GM23248 (cell line): ENCODE measurements at regions not wholly inside any gene's neighbourhood (a gene's known extent, or its start where the extent isn't known, plus 50 kb on each side); places are given as distances from the start of the nearest gene placed in this dataset.

Experiments used
- DNase-seq: peaks from one replicate; pipeline ENCODE4 v3.0.0-alpha.2; 2015
- H2AFZ ChIP-seq: fragments of 200-600 bp; sonication (generic); 2 replicates; pipeline ENCODE4 v1.6.1; 2016; ENCODE audit warnings: antibody characterized with exemption
- H3F3A ChIP-seq: fragments of 200-600 bp; sonication (generic); 2 replicates; pipeline ENCODE4 v1.6.1; 2016; ENCODE audit warnings: mild to moderate bottlenecking, antibody characterized with exemption, mixed run types; ENCODE audit not compliant: insufficient read depth
- H3K27ac ChIP-seq: fragments of 200-600 bp; sonication (generic); 2 replicates; pipeline ENCODE4 v1.5.1; 2016; ENCODE audit warnings: mild to moderate bottlenecking
- H3K27me3 ChIP-seq: fragments of 200-600 bp; sonication (generic); replicated peaks from 2 replicates; pipeline ENCODE4 v1.6.1; 2016; ENCODE audit warnings: mild to moderate bottlenecking; ENCODE audit not compliant: insufficient read depth
- H3K36me3 ChIP-seq: fragments of 200-600 bp; sonication (generic); 2 replicates; pipeline ENCODE4 v1.6.1; 2016; ENCODE audit warnings: low read depth, mild to moderate bottlenecking
- H3K4me1 ChIP-seq: fragments of 200-600 bp; sonication (generic); 2 replicates; pipeline ENCODE4 v1.6.1; 2016; ENCODE audit warnings: mild to moderate bottlenecking; ENCODE audit not compliant: insufficient read depth
- H3K4me2 ChIP-seq: fragments of 200-600 bp; sonication (generic); one replicate; pipeline ENCODE4 v1.6.1; 2016; ENCODE audit warnings: mild to moderate bottlenecking; ENCODE audit not compliant: unreplicated experiment
- H3K4me3 ChIP-seq: fragments of 200-600 bp; sonication (generic); 2 replicates; pipeline ENCODE4 v1.5.1; 2016; ENCODE audit warnings: mild to moderate bottlenecking
- H3K79me2 ChIP-seq: fragments of 200-600 bp; sonication (generic); 2 replicates; pipeline ENCODE4 v1.6.1; 2016; ENCODE audit warnings: mild to moderate bottlenecking; ENCODE audit not compliant: insufficient read depth
- H3K9ac ChIP-seq: fragments of 200-600 bp; sonication (generic); 2 replicates; pipeline ENCODE4 v1.6.1; 2016; ENCODE audit warnings: mild to moderate bottlenecking
- H3K9me2 ChIP-seq: fragments of 200-600 bp; sonication (generic); 2 replicates; pipeline ENCODE4 v1.6.1; 2016; ENCODE audit warnings: mixed run types, mild to moderate bottlenecking, moderate library complexity; ENCODE audit not compliant: insufficient read depth
- H3K9me3 ChIP-seq: fragments of 200-600 bp; sonication (generic); one replicate; pipeline ENCODE4 v1.6.1; 2017; ENCODE audit warnings: low read depth
- H4K20me1 ChIP-seq: fragments of 200-600 bp; sonication (generic); 2 replicates; pipeline ENCODE4 v1.6.0; 2016; ENCODE audit not compliant: insufficient read depth
- EZH2 ChIP-seq: fragments of 200-600 bp; sonication (generic); IDR thresholded peaks from 2 replicates; pipeline ENCODE4 v1.6.1; 2018; ENCODE audit warnings: antibody characterized with exemption, mild to moderate bottlenecking; ENCODE audit not compliant: insufficient read depth, poor library complexity, severe bottlenecking
- EZH2phosphoT487 ChIP-seq: fragments of 200-600 bp; sonication (generic); IDR thresholded peaks from 2 replicates; pipeline ENCODE4 v1.6.1; 2018; ENCODE audit warnings: antibody characterized with exemption, moderate library complexity, mild to moderate bottlenecking, low read depth; ENCODE audit not compliant: insufficient read depth
- WGBS, 2 experiments: methylation state at CpG; one replicate each; pipeline ENCODE4 v1.1.6; 2015 to 2017; ENCODE audit warnings: low lambda C conversion rate in 2 of 2, low coverage in 1 of 2; ENCODE audit errors: missing lambda C conversion rate in 2 of 2; 5-methylcytosine and 5-hydroxymethylcytosine counted together
- in situ Hi-C: fragments of 300-500 bp; cut with MboI; formaldehyde crosslinking; loops from 2 replicates; pipeline ENCODE4 v1.15.0; 2020

GRCh38 chr5:68722357-68722756, 371.5 kb upstream of the SLC30A5 start:
- Histone ChIP-seq H3K4me3 (no peak overlapping the region), H3F3A (no peaks in the 10 kb centered on the region), H2AFZ (no peak overlapping the region), H3K27ac (no peak overlapping the region), H3K9me3 (no peaks in the 10 kb centered on the region), H3K9me2 (no peaks in the 10 kb centered on the region), H3K79me2 (no peaks in the 10 kb centered on the region), H3K4me2 (no peak overlapping the region), H4K20me1 (no peaks in the 10 kb centered on the region), H3K4me1 (no peaks in the 10 kb centered on the region), H3K9ac (no peak overlapping the region), H3K27me3 (no peaks in the 10 kb centered on the region), H3K36me3 (no peaks in the 10 kb centered on the region)
- TF ChIP-seq EZH2phosphoT487 (no peak), EZH2 (no peak)
- WGBS, 2 experiments = 89 to 95% methylated on average over 7 of the region's 7 CpGs
- DNase-seq = no peak
- in situ Hi-C loops = no loop called here

DNA sequence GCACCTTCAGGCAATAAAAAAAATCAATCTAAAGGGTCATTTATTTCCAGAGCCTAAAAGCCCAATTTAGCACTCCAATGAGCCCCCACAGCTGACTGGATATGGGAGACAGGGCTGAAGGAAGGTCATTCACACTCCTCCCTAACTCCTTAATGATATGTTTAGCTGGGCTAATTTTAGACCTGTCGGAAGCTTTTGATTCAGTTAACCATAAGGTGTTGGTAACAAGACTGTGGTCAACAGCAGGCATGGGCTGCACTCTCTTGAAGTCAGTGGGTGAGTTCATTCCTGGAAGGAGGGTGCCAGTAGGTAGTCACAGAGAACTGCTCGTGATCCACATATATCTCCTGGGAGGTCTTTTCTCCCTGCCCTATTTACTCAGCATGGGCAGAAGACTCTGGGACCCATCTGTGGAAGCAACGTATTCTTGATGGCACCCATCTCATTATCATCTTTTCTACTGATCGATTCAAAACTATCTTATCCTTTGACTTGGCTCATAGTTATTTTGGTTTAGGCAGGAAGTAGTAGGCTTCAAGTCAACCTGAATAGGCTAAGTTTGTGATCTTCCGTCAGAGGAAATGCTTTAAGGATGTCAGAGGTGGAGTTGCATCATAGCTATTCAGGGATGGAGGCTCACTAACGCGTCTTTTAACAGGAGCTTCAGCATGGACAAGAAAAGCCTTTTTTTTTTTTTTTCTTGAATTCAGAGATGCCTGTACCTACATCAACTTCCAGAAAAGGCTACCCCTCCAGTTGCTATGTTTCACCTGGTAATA, 367.7 kb upstream of the SLC30A5 start:
- H3K79me2 ChIP-seq = no peaks in the 10 kb centered on the region
- no peaks in the 10 kb centered on the region for H3K27me3 ChIP-seq
- no peaks in the 10 kb centered on the region for H3F3A ChIP-seq
- H3K9ac ChIP-seq = no peak overlapping the region
- no peaks in the 10 kb centered on the region for H3K9me3 ChIP-seq
- H3K27ac ChIP-seq = no peak overlapping the region
- no peak overlapping the region for H2AFZ ChIP-seq
- DNase-seq = no peak
- H3K4me3 ChIP-seq = no peak overlapping the region
- in situ Hi-C loops = no loop called here
- H3K9me2 ChIP-seq = no peaks in the 10 kb centered on the region
- H4K20me1 ChIP-seq = no peaks in the 10 kb centered on the region
- H3K4me2 ChIP-seq = no peak overlapping the region
- 74 to 80% methylated on average over 7 of the region's 7 CpGs for WGBS, 2 experiments
- no peak for TF ChIP-seq EZH2
- no peak for TF ChIP-seq EZH2phosphoT487
- peaks cover 7% of the 10 kb centered on the region for H3K4me1 ChIP-seq
- H3K36me3 ChIP-seq = no peaks in the 10 kb centered on the region

- in situ Hi-C loops = no loop called here
- H3K79me2 ChIP-seq = no peaks in the 10 kb centered on the region
- no peaks in the 10 kb centered on the region for H3K36me3 ChIP-seq
- peaks cover 13% of the 10 kb centered on the region for H3K4me1 ChIP-seq
- H3K9me3 ChIP-seq = no peaks in the 10 kb centered on the region
- WGBS, 2 experiments = 62 to 77% methylated on average over 2 of the region's 2 CpGs
- H3K27me3 ChIP-seq = no peaks in the 10 kb centered on the region
- no peak overlapping the region for H3K4me3 ChIP-seq
- no peak overlapping the region for H3K4me2 ChIP-seq
- no peaks in the 10 kb centered on the region for H3F3A ChIP-seq
- H3K9ac ChIP-seq = no peak overlapping the region
- H3K27ac ChIP-seq = no peak overlapping the region
- no peak overlapping the region for H2AFZ ChIP-seq
- no peaks in the 10 kb centered on the region for H4K20me1 ChIP-seq
- no peaks in the 10 kb centered on the region for H3K9me2 ChIP-seq
- no peak for DNase-seq
- TF ChIP-seq EZH2 = no peak
- TF ChIP-seq EZH2phosphoT487 = no peak
Measured at GRCh38 chr5:68727931-68728330, 365.9 kb upstream of the SLC30A5 start.

DNA sequence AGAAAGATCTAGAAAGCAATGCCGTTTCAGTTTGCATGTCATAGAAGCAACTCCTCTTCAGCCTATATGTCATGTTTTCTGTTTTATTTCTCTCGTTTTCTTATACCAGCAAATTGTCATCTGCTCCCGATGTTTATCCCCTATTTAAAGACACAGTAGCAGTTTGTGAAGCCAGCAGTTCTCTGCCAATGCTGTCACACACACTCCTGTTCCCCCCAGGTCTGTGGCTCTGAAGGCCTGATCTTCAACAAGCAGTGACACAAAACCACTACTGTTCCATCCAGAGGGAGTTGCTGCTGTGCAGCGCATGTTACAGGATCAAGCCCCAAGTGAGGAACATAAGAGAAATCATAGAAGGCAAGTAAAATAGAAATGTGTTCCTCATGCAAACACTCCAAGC, 364.1 kb upstream of the SLC30A5 start:
- H2AFZ ChIP-seq = no peak overlapping the region
- no peak overlapping the region for H3K4me2 ChIP-seq
- peaks cover 13% of the 10 kb centered on the region for H3K4me1 ChIP-seq
- no peaks in the 10 kb centered on the region for H4K20me1 ChIP-seq
- in situ Hi-C loops = no loop called here
- WGBS, 2 experiments = 74 to 77% methylated on average over 4 of the region's 4 CpGs
- TF ChIP-seq EZH2phosphoT487 = no peak
- TF ChIP-seq EZH2 = no peak
- no peaks in the 10 kb centered on the region for H3K9me3 ChIP-seq
- DNase-seq = no peak
- H3K79me2 ChIP-seq = no peaks in the 10 kb centered on the region
- no peak overlapping the region for H3K27ac ChIP-seq
- H3K9me2 ChIP-seq = no peaks in the 10 kb centered on the region
- H3F3A ChIP-seq = no peaks in the 10 kb centered on the region
- no peaks in the 10 kb centered on the region for H3K27me3 ChIP-seq
- H3K36me3 ChIP-seq = no peaks in the 10 kb centered on the region
- no peak overlapping the region for H3K4me3 ChIP-seq
- no peak overlapping the region for H3K9ac ChIP-seq
